IMR-90 (cell line): ENCODE measurements at regions not wholly inside any gene's neighbourhood (a gene's known extent, or its start where the extent isn't known, plus 50 kb on each side); places are given as distances from the start of the nearest gene placed in this dataset.

ENCODE experiments used
- ATAC-seq: fragments of 200-7000 bp; cut with Tn5 transposase; 2 replicates; pipeline ENCODE4 v1.9.1; 2020; ENCODE audit warnings: low read depth, mild to moderate bottlenecking, moderate library complexity
- BruUV-seq: library from RNA; stranded (reverse); fragments of 400-500 nt; replicated peaks from 2 replicates; lab custom pipeline; 2021; lab: Mats Ljungman, UMichigan
- CTCF ChIA-PET: fragments of 300-600 bp; formaldehyde crosslinking; extraction: SDS; loops from one replicate; lab custom pipeline; 2021; ENCODE audit warnings: antibody characterized with exemption; lab: Yijun Ruan, JAX
- POLR2A ChIA-PET: fragments of 300-600 bp; sonication (Branson Sonifier 250); formaldehyde crosslinking; loops from one replicate; lab custom pipeline; 2022; ENCODE audit warnings: antibody characterized with exemption; ENCODE audit not compliant: unreplicated experiment; lab: Charles Lee
- DNase-seq: peaks from one replicate; pipeline ENCODE4 v3.0.0; 2013
- H2AFZ ChIP-seq: replicated peaks from 2 replicates; pipeline ENCODE3; 2013; ENCODE audit warnings: low read length, mild to moderate bottlenecking; ENCODE audit not compliant: poor library complexity
- H2AK5ac ChIP-seq: 2 replicates; pipeline ENCODE4 v1.6.1; 2013; ENCODE audit warnings: low read depth, low read length, inconsistent platforms
- H2AK9ac ChIP-seq: replicated peaks from 2 replicates; pipeline ENCODE3; 2013; ENCODE audit warnings: mild to moderate bottlenecking, low read depth, low read length, moderate library complexity; ENCODE audit not compliant: poor library complexity
- H2BK120ac ChIP-seq: 2 replicates; pipeline ENCODE4 v1.6.1; 2013; ENCODE audit warnings: low read depth, low read length, inconsistent platforms
- H2BK15ac ChIP-seq: 3 replicates; pipeline ENCODE4 v1.6.1; 2013; ENCODE audit warnings: low read depth, low read length, inconsistent platforms
- H2BK20ac ChIP-seq: 2 replicates; pipeline ENCODE4 v1.6.1; 2013; ENCODE audit warnings: low read depth, mild to moderate bottlenecking, inconsistent platforms, low read length, moderate library complexity
- H2BK5ac ChIP-seq: 2 replicates; pipeline ENCODE4 v1.6.1; 2013; ENCODE audit warnings: mild to moderate bottlenecking, low read depth, low read length, inconsistent platforms; ENCODE audit not compliant: poor library complexity, severe bottlenecking
- H3K14ac ChIP-seq: replicated peaks from 2 replicates; pipeline ENCODE4 v1.6.1; 2013; ENCODE audit warnings: low read depth, low read length, inconsistent platforms
- H3K18ac ChIP-seq: 2 replicates; pipeline ENCODE4 v1.6.1; 2013; ENCODE audit warnings: low read depth, low read length, control low read depth
- H3K23ac ChIP-seq: 2 replicates; pipeline ENCODE4 v1.6.1; 2013; ENCODE audit warnings: low read depth, low read length, inconsistent platforms
- H3K27ac ChIP-seq: 2 replicates; pipeline ENCODE4 v1.5.1; 2013; ENCODE audit warnings: mild to moderate bottlenecking, control low read depth, low read length; ENCODE audit not compliant: insufficient read depth
- H3K27me3 ChIP-seq: 2 replicates; pipeline ENCODE4 v1.6.1; 2013; ENCODE audit warnings: low read length; ENCODE audit not compliant: control insufficient read depth, insufficient read depth
- H3K36me3 ChIP-seq: 2 replicates; pipeline ENCODE4 v1.6.1; 2013; ENCODE audit warnings: low read length, mixed read lengths; ENCODE audit not compliant: control insufficient read depth, insufficient read depth
- H3K4ac ChIP-seq: 2 replicates; pipeline ENCODE4 v1.6.1; 2013; ENCODE audit warnings: low read depth, low read length, inconsistent platforms
- H3K4me1 ChIP-seq: 2 replicates; pipeline ENCODE4 v1.6.1; 2013; ENCODE audit warnings: low read length, mixed read lengths; ENCODE audit not compliant: control insufficient read depth, insufficient read depth
- H3K4me2 ChIP-seq: 2 replicates; pipeline ENCODE4 v1.6.1; 2013; ENCODE audit warnings: low read depth, mild to moderate bottlenecking, control low read depth, low read length, moderate library complexity
- H3K4me3 ChIP-seq: 2 replicates; pipeline ENCODE4 v1.5.1; 2013; ENCODE audit warnings: low read depth, mild to moderate bottlenecking, control low read depth, low read length, moderate library complexity; ENCODE audit not compliant: insufficient read depth
- H3K56ac ChIP-seq: 2 replicates; pipeline ENCODE4 v1.6.1; 2013; ENCODE audit warnings: low read length, inconsistent platforms; ENCODE audit not compliant: insufficient read depth; ENCODE audit errors: extremely low read depth
- H3K79me1 ChIP-seq, 2 experiments: 2 replicates each; pipeline ENCODE4 v1.6.1; 2013; ENCODE audit warnings: low read length in 2 of 2, inconsistent platforms in 1 of 2, low read depth in 1 of 2
- H3K9ac ChIP-seq: 2 replicates; pipeline ENCODE4 v1.6.1; 2013; ENCODE audit warnings: low read depth, low read length, control low read depth
- H3K9me1 ChIP-seq: 2 replicates; pipeline ENCODE4 v1.6.1; 2013; ENCODE audit warnings: low read length, inconsistent platforms; ENCODE audit not compliant: insufficient read depth
- H3K9me3 ChIP-seq: 2 replicates; pipeline ENCODE4 v1.6.1; 2013; ENCODE audit warnings: low read length; ENCODE audit not compliant: control insufficient read depth, insufficient read depth
- H4K20me1 ChIP-seq: 2 replicates; pipeline ENCODE4 v1.6.1; 2013; ENCODE audit warnings: low read length, inconsistent platforms; ENCODE audit not compliant: insufficient read depth
- H4K5ac ChIP-seq: 2 replicates; pipeline ENCODE4 v1.6.1; 2013; ENCODE audit warnings: mild to moderate bottlenecking, low read depth, low read length, control low read depth
- H4K8ac ChIP-seq, 2 experiments: 2 replicates each; pipeline ENCODE4 v1.6.1; 2013; ENCODE audit warnings: low read depth in 2 of 2, low read length in 2 of 2, control low read depth in 1 of 2, inconsistent platforms in 1 of 2
- H4K91ac ChIP-seq: 2 replicates; pipeline ENCODE4 v1.6.1; 2013; ENCODE audit warnings: low read depth, low read length, inconsistent platforms; ENCODE audit not compliant: insufficient read depth
- BHLHE40 ChIP-seq: fragments of 150-350 bp; IDR thresholded peaks from 2 replicates; pipeline ENCODE4 v1.6.1; 2016; ENCODE audit warnings: mild to moderate bottlenecking, low read depth, low read length
- CEBPB ChIP-seq: IDR thresholded peaks from 2 replicates; pipeline ENCODE4 v1.6.1; 2012; ENCODE audit warnings: low read depth, low read length, improper control_type of control experiment
- CHD1 ChIP-seq: IDR thresholded peaks from 2 replicates; pipeline ENCODE4 v1.6.1; 2012; ENCODE audit warnings: low read depth, low read length, improper control_type of control experiment
- FOS ChIP-seq: fragments of 150-350 bp; IDR thresholded peaks from 2 replicates; pipeline ENCODE4 v1.6.1; 2016; ENCODE audit warnings: low read depth, low read length
- MAZ ChIP-seq: IDR thresholded peaks from 2 replicates; pipeline ENCODE4 v1.6.1; 2012; ENCODE audit warnings: low read depth, mild to moderate bottlenecking, low read length, improper control_type of control experiment, moderate library complexity, borderline replicate concordance
- MXI1 ChIP-seq: IDR thresholded peaks from 2 replicates; pipeline ENCODE4 v1.6.1; 2012; ENCODE audit warnings: low read depth, mild to moderate bottlenecking, low read length, moderate library complexity, borderline replicate concordance
- NFE2L2 ChIP-seq: fragments of 150-350 bp; IDR thresholded peaks from 2 replicates; pipeline ENCODE4 v1.6.1; 2016; ENCODE audit warnings: low read depth, mild to moderate bottlenecking, low read length
- POLR2A ChIP-seq: IDR thresholded peaks from 2 replicates; pipeline ENCODE4 v1.6.1; 2012; ENCODE audit warnings: mild to moderate bottlenecking, low read depth, low read length
- RAD21 ChIP-seq: IDR thresholded peaks from 2 replicates; pipeline ENCODE4 v1.6.1; 2012; ENCODE audit warnings: low read length, improper control_type of control experiment
- RCOR1 ChIP-seq: IDR thresholded peaks from 2 replicates; pipeline ENCODE4 v1.6.1; 2012; ENCODE audit warnings: mild to moderate bottlenecking, low read length, improper control_type of control experiment; ENCODE audit not compliant: insufficient replicate concordance
- RFX5 ChIP-seq: IDR thresholded peaks from 2 replicates; pipeline ENCODE4 v1.8.0; 2012; ENCODE audit warnings: low read depth, mild to moderate bottlenecking, low read length, moderate library complexity
- SMC3 ChIP-seq: fragments of 150-350 bp; IDR thresholded peaks from 2 replicates; pipeline ENCODE4 v1.6.1; 2016; ENCODE audit warnings: low read depth, mild to moderate bottlenecking, antibody characterized with exemption, low read length, moderate library complexity
- whole genome bisulfite sequencing, 2 experiments: methylation state at CpG; one replicate each; pipeline versions ENCODE4 v1.1.5 to v1.1.7; 2013; ENCODE audit warnings: missing lambda C conversion rate in 2 of 2; ENCODE audit not compliant: insufficient read length in 1 of 2; ENCODE audit errors: extremely low coverage in 2 of 2; 5-methylcytosine and 5-hydroxymethylcytosine counted together
- dilution Hi-C: fragments of 300-500 bp; cut with HindIII; formaldehyde crosslinking; loops from one replicate; pipeline ENCODE4 v1.14.3; 2018; ENCODE audit warnings: low sequenced_read_pairs; ENCODE audit not compliant: unreplicated experiment
- in situ Hi-C: fragments of 300-500 bp; cut with MboI; formaldehyde crosslinking; loops from 3 replicates; pipeline ENCODE4 v1.14.3; 2019; ENCODE audit warnings: low sequenced_read_pairs, inconsistent platforms, mixed read lengths
- intact Hi-C: fragments of 100-400 bp; cut with micrococcal nuclease; formaldehyde crosslinking; loops from 2 replicates; pipeline ENCODE4 v1.10.0; 2022
- TF ChIP-seq, protein P1 (sequence below): fragments of 150-350 bp; IDR thresholded peaks from 2 replicates; pipeline ENCODE4 v1.6.1; 2017; ENCODE audit warnings: mild to moderate bottlenecking, antibody characterized with exemption, low read length, low read depth
- TF ChIP-seq, protein P2 (sequence below): fragments of 150-350 bp; IDR thresholded peaks from 2 replicates; pipeline ENCODE4 v1.6.1; 2016; ENCODE audit warnings: low read depth, mild to moderate bottlenecking, low read length, moderate library complexity, borderline replicate concordance
- TF ChIP-seq, protein P3 (sequence below): conservative IDR thresholded peaks from 2 replicates; pipeline ENCODE4 v1.5.1; 2012; ENCODE audit warnings: mild to moderate bottlenecking, low read depth, low read length, improper control_type of control experiment

DNA sequence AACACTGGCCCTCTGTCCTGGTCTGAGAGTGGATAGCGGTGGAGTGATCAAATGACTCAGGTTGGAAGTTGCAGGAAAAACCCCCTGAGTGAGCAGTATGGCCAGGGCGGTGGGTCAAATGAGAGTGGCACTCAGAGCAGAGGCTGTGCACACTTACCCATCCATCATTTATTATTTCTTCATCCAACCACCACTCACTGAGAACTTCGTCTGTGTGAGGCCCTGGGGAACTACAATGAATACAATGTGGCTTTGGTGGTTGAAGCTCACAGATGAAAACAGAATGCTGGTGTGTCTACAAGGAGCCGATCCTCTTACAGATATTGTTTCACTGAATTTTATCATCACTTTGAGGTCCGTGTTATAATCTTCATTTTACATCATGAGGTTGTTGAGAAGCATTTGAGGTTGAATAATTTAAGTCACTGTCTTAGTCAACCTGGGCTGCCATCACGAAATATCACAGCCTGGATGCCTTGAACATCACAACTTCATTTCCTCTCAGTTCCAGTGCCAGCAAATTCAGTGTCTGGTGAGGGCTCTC is 73.4 kb upstream of the ID2 start:
- Histone ChIP-seq H3K56ac (no peak overlapping the region), H3K27me3 (no peaks in the 10 kb centered on the region), H2BK5ac (no peak overlapping the region), H3K18ac (no peak overlapping the region), H4K91ac (0 out of 2 replicates have a peak overlapping the region, but pooled peaks have one; percentile 34), H3K23ac (no peak overlapping the region), H2BK120ac (peak overlapping the region; percentile 37), H3K79me1 (no peaks in the 10 kb centered on the region; a peak in 1 of 4 replicates), H3K9ac (no peak overlapping the region), H2AFZ (no peak overlapping the region), H3K14ac (no peak overlapping the region), H3K27ac (no peak overlapping the region), H2AK5ac (peak overlapping the region; percentile 40; the same call in 1 of the 2 replicates), H2BK15ac (peak overlapping the region; percentile 74; the same call in 1 of the 3 replicates), H2AK9ac (no peak overlapping the region), H2BK20ac (peak overlapping the region; percentile 70), H4K5ac (peak overlapping the region; percentile 37; the same call in 1 of the 2 replicates), H3K9me1 (peaks cover 13% of the 10 kb centered on the region), H4K20me1 (peaks cover 3% of the 10 kb centered on the region; the same call in 1 of the 2 replicates), H3K4me2 (no peak overlapping the region), H3K4me3 (no peak overlapping the region), H4K8ac (no peak overlapping the region), H3K36me3 (no peaks in the 10 kb centered on the region), H3K4me1 (peaks cover 18% of the 10 kb centered on the region), H3K9me3 (no peaks in the 10 kb centered on the region), H3K4ac (peak overlapping the region; percentile 52; the same call in 1 of the 2 replicates)
- dilution Hi-C loops (no loop called here), in situ Hi-C loops (no loop called here), intact Hi-C loops (no loop called here)
- no CpG with 5 or more reads among the region's 6 CpGs for WGBS, 2 experiments
- ChIA-PET POLR2A (no interaction called here), CTCF (no interaction called here)
- DNase-seq = no peak
- TF ChIP-seq SMC3 = no peak
- TF ChIP-seq MAZ = no peak
- no peak for TF ChIP-seq NFE2L2
- TF ChIP-seq FOS = no peak
- no peak for TF ChIP-seq POLR2A
- TF ChIP-seq BHLHE40 = no peak
- TF ChIP-seq, protein P1, sequence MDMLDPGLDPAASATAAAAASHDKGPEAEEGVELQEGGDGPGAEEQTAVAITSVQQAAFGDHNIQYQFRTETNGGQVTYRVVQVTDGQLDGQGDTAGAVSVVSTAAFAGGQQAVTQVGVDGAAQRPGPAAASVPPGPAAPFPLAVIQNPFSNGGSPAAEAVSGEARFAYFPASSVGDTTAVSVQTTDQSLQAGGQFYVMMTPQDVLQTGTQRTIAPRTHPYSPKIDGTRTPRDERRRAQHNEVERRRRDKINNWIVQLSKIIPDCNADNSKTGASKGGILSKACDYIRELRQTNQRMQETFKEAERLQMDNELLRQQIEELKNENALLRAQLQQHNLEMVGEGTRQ = no peak
- no peak for TF ChIP-seq RFX5
- no peak for TF ChIP-seq CEBPB
- TF ChIP-seq, protein P2, sequence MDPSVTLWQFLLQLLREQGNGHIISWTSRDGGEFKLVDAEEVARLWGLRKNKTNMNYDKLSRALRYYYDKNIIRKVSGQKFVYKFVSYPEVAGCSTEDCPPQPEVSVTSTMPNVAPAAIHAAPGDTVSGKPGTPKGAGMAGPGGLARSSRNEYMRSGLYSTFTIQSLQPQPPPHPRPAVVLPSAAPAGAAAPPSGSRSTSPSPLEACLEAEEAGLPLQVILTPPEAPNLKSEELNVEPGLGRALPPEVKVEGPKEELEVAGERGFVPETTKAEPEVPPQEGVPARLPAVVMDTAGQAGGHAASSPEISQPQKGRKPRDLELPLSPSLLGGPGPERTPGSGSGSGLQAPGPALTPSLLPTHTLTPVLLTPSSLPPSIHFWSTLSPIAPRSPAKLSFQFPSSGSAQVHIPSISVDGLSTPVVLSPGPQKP = no peak
- TF ChIP-seq, protein P3, sequence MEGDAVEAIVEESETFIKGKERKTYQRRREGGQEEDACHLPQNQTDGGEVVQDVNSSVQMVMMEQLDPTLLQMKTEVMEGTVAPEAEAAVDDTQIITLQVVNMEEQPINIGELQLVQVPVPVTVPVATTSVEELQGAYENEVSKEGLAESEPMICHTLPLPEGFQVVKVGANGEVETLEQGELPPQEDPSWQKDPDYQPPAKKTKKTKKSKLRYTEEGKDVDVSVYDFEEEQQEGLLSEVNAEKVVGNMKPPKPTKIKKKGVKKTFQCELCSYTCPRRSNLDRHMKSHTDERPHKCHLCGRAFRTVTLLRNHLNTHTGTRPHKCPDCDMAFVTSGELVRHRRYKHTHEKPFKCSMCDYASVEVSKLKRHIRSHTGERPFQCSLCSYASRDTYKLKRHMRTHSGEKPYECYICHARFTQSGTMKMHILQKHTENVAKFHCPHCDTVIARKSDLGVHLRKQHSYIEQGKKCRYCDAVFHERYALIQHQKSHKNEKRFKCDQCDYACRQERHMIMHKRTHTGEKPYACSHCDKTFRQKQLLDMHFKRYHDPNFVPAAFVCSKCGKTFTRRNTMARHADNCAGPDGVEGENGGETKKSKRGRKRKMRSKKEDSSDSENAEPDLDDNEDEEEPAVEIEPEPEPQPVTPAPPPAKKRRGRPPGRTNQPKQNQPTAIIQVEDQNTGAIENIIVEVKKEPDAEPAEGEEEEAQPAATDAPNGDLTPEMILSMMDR = no peak
- no peak for TF ChIP-seq RCOR1
- no peak for TF ChIP-seq CHD1
- no peak for TF ChIP-seq RAD21
- no peak for TF ChIP-seq MXI1
- no TSS peak for BruUV-seq
- ATAC-seq = no peak
